WTC11 (cell line): ENCODE measurements at regions not wholly inside any gene's neighbourhood (a gene's known extent, or its start where the extent isn't known, plus 50 kb on each side); places are given as distances from the start of the nearest gene placed in this dataset.
"Not testable (repeated sequence)": the region's sequence is repeated elsewhere in the genome, so short reads cannot be mapped to it uniquely, and the experiment has no call there.

Experiments used
- ATAC-seq: fragments of 200-7000 bp; cut with Tn5 transposase; 2 replicates; pipeline ENCODE4 v1.10.0; 2021; ENCODE audit warnings: mild to moderate bottlenecking, moderate library complexity
- CTCF ChIA-PET: fragments of 300-600 bp; sonication (Branson Sonifier 250); formaldehyde crosslinking; loops from one replicate; lab custom pipeline; 2021; ENCODE audit warnings: antibody characterized with exemption; lab: Charles Lee
- POLR2A ChIA-PET: fragments of 350-600 bp; sonication (Branson Sonifier 250); formaldehyde crosslinking; loops from one replicate; lab custom pipeline; 2021; ENCODE audit warnings: antibody characterized with exemption; lab: Charles Lee
- DNase-seq: peaks from one replicate; pipeline ENCODE4 v3.0.0; 2021; ENCODE audit warnings: low spot score
- H3K27ac Mint-ChIP-seq: 2 replicates; pipeline ENCODE4 v1.8.0; 2021; ENCODE audit warnings: mixed read lengths
- H3K27me3 Mint-ChIP-seq: 2 replicates; pipeline ENCODE4 v1.8.0; 2021; ENCODE audit warnings: low read depth, mild to moderate bottlenecking, moderate library complexity, mixed read lengths
- H3K36me3 Mint-ChIP-seq: 2 replicates; pipeline ENCODE4 v1.8.0; 2021; ENCODE audit warnings: mixed read lengths
- H3K4me1 Mint-ChIP-seq: 2 replicates; pipeline ENCODE4 v1.8.0; 2022; ENCODE audit warnings: mixed read lengths
- H3K4me3 Mint-ChIP-seq: 2 replicates; pipeline ENCODE4 v1.8.0; 2021; ENCODE audit warnings: mild to moderate bottlenecking, moderate library complexity, mixed read lengths
- H3K9me3 Mint-ChIP-seq: 2 replicates; pipeline ENCODE4 v1.8.0; 2021; ENCODE audit warnings: mixed read lengths
- AFF4 ChIP-seq: sonication (generic); formaldehyde crosslinking; IDR thresholded peaks from 2 replicates; pipeline ENCODE4 v1.8.1; 2023; ENCODE audit warnings: mild to moderate bottlenecking, missing genetic modification reagents, borderline replicate concordance
- ATF1 ChIP-seq: sonication (generic); formaldehyde crosslinking; IDR thresholded peaks from 2 replicates; pipeline ENCODE4 v1.8.1; 2023; ENCODE audit warnings: mild to moderate bottlenecking, moderate library complexity, missing genetic modification reagents
- CBFB ChIP-seq: sonication (generic); formaldehyde crosslinking; IDR thresholded peaks from 2 replicates; pipeline ENCODE4 v1.8.1; 2022; ENCODE audit warnings: mild to moderate bottlenecking, low read depth, missing genetic modification reagents
- CREB1 ChIP-seq: sonication (generic); formaldehyde crosslinking; IDR thresholded peaks from 2 replicates; pipeline ENCODE4 v1.8.0; 2023; ENCODE audit warnings: mild to moderate bottlenecking, missing genetic modification reagents
- JAZF1 ChIP-seq: fragments of 250-450 bp; sonication (Bioruptor Pico); IDR thresholded peaks from 2 replicates; pipeline ENCODE4 v1.9.0; 2021; ENCODE audit warnings: moderate library complexity, mild to moderate bottlenecking, inconsistent platforms
- KAT7 ChIP-seq: sonication (generic); formaldehyde crosslinking; IDR thresholded peaks from 2 replicates; pipeline ENCODE4 v1.8.1; 2023; ENCODE audit warnings: missing genetic modification reagents, mild to moderate bottlenecking, borderline replicate concordance
- NR2C2 ChIP-seq: sonication (generic); formaldehyde crosslinking; IDR thresholded peaks from 2 replicates; pipeline ENCODE4 v1.8.0; 2022; ENCODE audit warnings: mild to moderate bottlenecking, missing genetic modification reagents
- OVOL2 ChIP-seq: fragments of 250-450 bp; sonication (Bioruptor Pico); IDR thresholded peaks from 2 replicates; pipeline ENCODE4 v1.9.0; 2021; ENCODE audit warnings: mild to moderate bottlenecking, borderline replicate concordance
- ZNF317 ChIP-seq: sonication (generic); formaldehyde crosslinking; IDR thresholded peaks from 2 replicates; pipeline ENCODE4 v1.8.1; 2023; ENCODE audit warnings: low read depth, mild to moderate bottlenecking, moderate library complexity, missing genetic modification reagents, borderline replicate concordance
- ZNF416 ChIP-seq: fragments of 250-450 bp; sonication (Bioruptor Pico); IDR thresholded peaks from 2 replicates; pipeline ENCODE4 v1.9.0; 2021; ENCODE audit warnings: mild to moderate bottlenecking, inconsistent platforms
- ZNF512 ChIP-seq: sonication (generic); formaldehyde crosslinking; IDR thresholded peaks from 2 replicates; pipeline ENCODE4 v1.8.1; 2022; ENCODE audit warnings: missing genetic modification reagents, borderline replicate concordance
- TF ChIP-seq, protein P1 (sequence below): sonication (generic); formaldehyde crosslinking; IDR thresholded peaks from 2 replicates; pipeline ENCODE4 v1.8.1; 2022; ENCODE audit warnings: mild to moderate bottlenecking, missing genetic modification reagents, moderate library complexity, borderline replicate concordance
- TF ChIP-seq, protein P2 (sequence below): sonication (generic); formaldehyde crosslinking; IDR thresholded peaks from 2 replicates; pipeline ENCODE4 v1.8.1; 2023; ENCODE audit warnings: mild to moderate bottlenecking, missing genetic modification reagents

- Mint-ChIP-seq H3K4me3 (no peak overlapping the region), H3K4me1 (peaks cover 7% of the 10 kb centered on the region), H3K27me3 (no peaks in the 10 kb centered on the region), H3K9me3 (no peaks in the 10 kb centered on the region), H3K27ac (no peak overlapping the region), H3K36me3 (no peaks in the 10 kb centered on the region)
- CTCF ChIA-PET = no interaction called here
- ATAC-seq (peak; percentile 63), DNase-seq (no peak)
- POLR2A ChIA-PET = no interaction called here
- TF ChIP-seq ZNF512 (CRISPR knock-in tag) (peak; percentile 71; the same call in 1 of the 2 replicates), KAT7 (CRISPR knock-in tag) (no peak)
Observed at GRCh38 chr12:74776378-74776777, 238.7 kb downstream of the ATXN7L3B start.

GRCh38 chr12:74780182-74780849 lies 242.7 kb downstream of the ATXN7L3B start:
- ChIA-PET POLR2A (no interaction called here), CTCF (no interaction called here)
- no peaks in the 10 kb centered on the region for H3K27me3 Mint-ChIP-seq
- no peak overlapping the region for H3K27ac Mint-ChIP-seq
- ATAC-seq = no peak
- TF ChIP-seq CBFB = no peak
- no peak for TF ChIP-seq JAZF1 (CRISPR knock-in tag)
- TF ChIP-seq ZNF416 (CRISPR knock-in tag) = no peak
- TF ChIP-seq, all 79 proteins: peak for 0
- Mint-ChIP-seq H3K4me3 (no peak overlapping the region), H3K9me3 (no peaks in the 10 kb centered on the region), H3K36me3 (no peaks in the 10 kb centered on the region), H3K4me1 (peaks cover 12% of the 10 kb centered on the region)
- no peak for DNase-seq

DNA sequence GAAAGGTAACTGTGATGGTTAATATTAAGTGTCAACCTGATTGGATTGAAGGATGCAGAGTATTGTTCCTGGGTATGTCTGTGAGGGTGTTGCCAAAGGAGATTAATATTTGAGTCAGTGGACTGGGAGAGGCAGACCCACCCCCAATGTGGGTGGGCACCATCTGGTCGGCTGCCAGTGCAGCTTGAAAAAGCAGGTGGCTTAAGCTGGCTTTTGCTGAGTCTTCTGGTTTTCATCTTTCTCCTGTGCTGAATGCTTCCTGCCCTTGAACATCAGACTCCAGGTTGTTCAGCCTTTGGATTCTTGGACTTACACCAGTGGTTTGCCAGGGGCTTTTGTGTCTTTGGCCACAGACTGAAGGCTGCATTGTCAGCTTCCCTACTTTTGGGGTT lies 243.2 kb downstream of the ATXN7L3B start:
- H3K27ac Mint-ChIP-seq, H3K36me3 Mint-ChIP-seq, H3K4me3 Mint-ChIP-seq, H3K27me3 Mint-ChIP-seq, H3K9me3 Mint-ChIP-seq, ATAC-seq, CTCF ChIA-PET, DNase-seq, POLR2A ChIA-PET: not testable (repeated sequence)
- H3K4me1 Mint-ChIP-seq = peaks cover 12% of the 10 kb centered on the region

DNA sequence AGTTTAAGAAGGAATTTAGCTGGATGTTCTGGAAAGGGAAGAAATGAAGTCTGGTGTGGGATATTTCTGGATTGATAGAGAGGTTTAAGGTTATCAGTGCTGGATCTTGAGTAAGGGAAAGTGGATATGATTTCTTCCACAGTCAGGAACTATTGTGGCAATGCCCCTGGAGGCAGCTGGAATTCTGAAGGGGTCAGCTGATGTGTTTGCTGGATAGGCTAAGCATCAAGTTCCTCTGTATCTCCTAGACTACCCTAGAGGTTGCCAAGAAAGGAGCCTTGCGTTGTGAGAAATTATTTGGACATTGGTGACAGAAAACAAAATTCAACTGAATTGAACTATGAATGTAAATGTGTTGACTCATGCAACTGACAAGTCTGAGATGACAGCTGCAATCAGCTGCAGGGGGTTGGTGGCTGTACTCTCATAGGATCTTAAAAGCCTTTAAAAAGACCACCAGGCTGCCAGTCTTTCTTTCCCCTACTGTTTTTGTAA lies 244.4 kb downstream of the ATXN7L3B start:
- H3K36me3 Mint-ChIP-seq = no peaks in the 10 kb centered on the region
- no peaks in the 10 kb centered on the region for H3K27me3 Mint-ChIP-seq
- ChIA-PET POLR2A (no interaction called here), CTCF (interaction anchor here (1.6 kb wide), 1 partner anchor 21 kb away, joined by 6 read pairs; no protein-coding TSS in a partner anchor)
- peaks cover 12% of the 10 kb centered on the region for H3K4me1 Mint-ChIP-seq
- no peaks in the 10 kb centered on the region for H3K9me3 Mint-ChIP-seq
- no peak overlapping the region for H3K4me3 Mint-ChIP-seq
- ATAC-seq (peak; percentile 43), DNase-seq (no peak)
- no peak for TF ChIP-seq AFF4 (CRISPR knock-in tag)
- no peak for TF ChIP-seq CREB1 (CRISPR knock-in tag)
- no peak for TF ChIP-seq OVOL2 (CRISPR knock-in tag)
- no peak for TF ChIP-seq NR2C2 (CRISPR knock-in tag)
- TF ChIP-seq, protein P1, sequence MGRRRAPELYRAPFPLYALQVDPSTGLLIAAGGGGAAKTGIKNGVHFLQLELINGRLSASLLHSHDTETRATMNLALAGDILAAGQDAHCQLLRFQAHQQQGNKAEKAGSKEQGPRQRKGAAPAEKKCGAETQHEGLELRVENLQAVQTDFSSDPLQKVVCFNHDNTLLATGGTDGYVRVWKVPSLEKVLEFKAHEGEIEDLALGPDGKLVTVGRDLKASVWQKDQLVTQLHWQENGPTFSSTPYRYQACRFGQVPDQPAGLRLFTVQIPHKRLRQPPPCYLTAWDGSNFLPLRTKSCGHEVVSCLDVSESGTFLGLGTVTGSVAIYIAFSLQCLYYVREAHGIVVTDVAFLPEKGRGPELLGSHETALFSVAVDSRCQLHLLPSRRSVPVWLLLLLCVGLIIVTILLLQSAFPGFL (CRISPR knock-in tag) = no peak
- TF ChIP-seq ATF1 = no peak
- no peak for TF ChIP-seq ZNF317 (CRISPR knock-in tag)
- TF ChIP-seq, protein P2, sequence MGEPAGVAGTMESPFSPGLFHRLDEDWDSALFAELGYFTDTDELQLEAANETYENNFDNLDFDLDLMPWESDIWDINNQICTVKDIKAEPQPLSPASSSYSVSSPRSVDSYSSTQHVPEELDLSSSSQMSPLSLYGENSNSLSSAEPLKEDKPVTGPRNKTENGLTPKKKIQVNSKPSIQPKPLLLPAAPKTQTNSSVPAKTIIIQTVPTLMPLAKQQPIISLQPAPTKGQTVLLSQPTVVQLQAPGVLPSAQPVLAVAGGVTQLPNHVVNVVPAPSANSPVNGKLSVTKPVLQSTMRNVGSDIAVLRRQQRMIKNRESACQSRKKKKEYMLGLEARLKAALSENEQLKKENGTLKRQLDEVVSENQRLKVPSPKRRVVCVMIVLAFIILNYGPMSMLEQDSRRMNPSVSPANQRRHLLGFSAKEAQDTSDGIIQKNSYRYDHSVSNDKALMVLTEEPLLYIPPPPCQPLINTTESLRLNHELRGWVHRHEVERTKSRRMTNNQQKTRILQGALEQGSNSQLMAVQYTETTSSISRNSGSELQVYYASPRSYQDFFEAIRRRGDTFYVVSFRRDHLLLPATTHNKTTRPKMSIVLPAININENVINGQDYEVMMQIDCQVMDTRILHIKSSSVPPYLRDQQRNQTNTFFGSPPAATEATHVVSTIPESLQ = no peak
- H3K27ac Mint-ChIP-seq = no peak overlapping the region
